ENCODE measurements at regions not wholly inside any gene's neighbourhood (a gene's known extent, or its start where the extent isn't known, plus 50 kb on each side); places are given as distances from the start of the nearest gene placed in this dataset.

DNA sequence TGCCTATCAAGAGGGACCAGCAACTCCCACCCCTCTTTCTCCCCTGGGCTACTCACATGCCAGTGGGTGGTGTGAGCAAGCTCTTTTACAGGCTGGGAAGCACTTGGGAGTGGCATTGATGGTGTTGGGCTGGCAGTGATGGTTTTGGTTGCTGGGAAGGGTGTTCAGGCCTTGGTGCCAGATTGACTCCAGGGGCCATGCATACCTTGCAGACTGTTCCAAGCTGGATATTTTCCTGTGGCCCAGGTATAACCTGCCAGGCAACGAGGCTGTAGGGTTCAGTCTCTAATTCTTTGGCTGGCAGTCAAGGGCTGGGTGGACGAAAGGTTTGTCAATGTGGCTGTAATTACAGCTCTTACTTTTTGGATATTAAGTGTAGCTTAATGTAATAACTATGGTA lies 177.3 kb downstream of the MACROH2A1 start:
- TF ChIP-seq, protein P1, sequence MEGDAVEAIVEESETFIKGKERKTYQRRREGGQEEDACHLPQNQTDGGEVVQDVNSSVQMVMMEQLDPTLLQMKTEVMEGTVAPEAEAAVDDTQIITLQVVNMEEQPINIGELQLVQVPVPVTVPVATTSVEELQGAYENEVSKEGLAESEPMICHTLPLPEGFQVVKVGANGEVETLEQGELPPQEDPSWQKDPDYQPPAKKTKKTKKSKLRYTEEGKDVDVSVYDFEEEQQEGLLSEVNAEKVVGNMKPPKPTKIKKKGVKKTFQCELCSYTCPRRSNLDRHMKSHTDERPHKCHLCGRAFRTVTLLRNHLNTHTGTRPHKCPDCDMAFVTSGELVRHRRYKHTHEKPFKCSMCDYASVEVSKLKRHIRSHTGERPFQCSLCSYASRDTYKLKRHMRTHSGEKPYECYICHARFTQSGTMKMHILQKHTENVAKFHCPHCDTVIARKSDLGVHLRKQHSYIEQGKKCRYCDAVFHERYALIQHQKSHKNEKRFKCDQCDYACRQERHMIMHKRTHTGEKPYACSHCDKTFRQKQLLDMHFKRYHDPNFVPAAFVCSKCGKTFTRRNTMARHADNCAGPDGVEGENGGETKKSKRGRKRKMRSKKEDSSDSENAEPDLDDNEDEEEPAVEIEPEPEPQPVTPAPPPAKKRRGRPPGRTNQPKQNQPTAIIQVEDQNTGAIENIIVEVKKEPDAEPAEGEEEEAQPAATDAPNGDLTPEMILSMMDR (IDR thresholded peaks at IDR 0.05), result no peak
- TF ChIP-seq POLR2AphosphoS5 (IDR thresholded peaks at IDR 0.05) (no peak), POLR2A (IDR thresholded peaks at IDR 0.05) (no peak), EP300 (IDR thresholded peaks at IDR 0.05) (no peak)
